ENCODE measurements at regions not wholly inside any gene's neighbourhood (a gene's known extent, or its start where the extent isn't known, plus 50 kb on each side); places are given as distances from the start of the nearest gene placed in this dataset.

GRCh38 chr17:20787281-20787680, 207.8 kb downstream of the CDRT15L2 start:
- no peak for TF ChIP-seq ATF2 (tag by site-specific recombination; IDR thresholded peaks at IDR 0.05; ENCODE audit: low read depth)
- TF ChIP-seq ZBTB48 (tag by site-specific recombination; IDR thresholded peaks at IDR 0.05): no peak
- TF ChIP-seq EGR2 (tag by site-specific recombination; IDR thresholded peaks at IDR 0.05; ENCODE audit: low read depth): no peak
- no peak for TF ChIP-seq ZNF140 (tag by site-specific recombination; IDR thresholded peaks at IDR 0.05)
- no peak for TF ChIP-seq ZNF26 (tag by site-specific recombination; IDR thresholded peaks at IDR 0.05)
- TF ChIP-seq ZBTB44 (tag by site-specific recombination; IDR thresholded peaks at IDR 0.05): no peak
- no peak for TF ChIP-seq ZNF654 (tag by site-specific recombination; IDR thresholded peaks at IDR 0.05; ENCODE audit: low read depth)
- no peak for TF ChIP-seq KLF9 (tag by site-specific recombination; IDR thresholded peaks at IDR 0.05; ENCODE audit: low read depth)
- TF ChIP-seq ZNF423 (tag by site-specific recombination; IDR thresholded peaks at IDR 0.05): no peak
- no peak for TF ChIP-seq RBAK (tag by site-specific recombination; IDR thresholded peaks at IDR 0.05)
- no peak for TF ChIP-seq ZNF433 (tag by site-specific recombination; IDR thresholded peaks at IDR 0.05; ENCODE audit: low read depth)
- TF ChIP-seq TSHZ1 (tag by site-specific recombination; IDR thresholded peaks at IDR 0.05; ENCODE audit: borderline replicate concordance): no peak
- no peak for TF ChIP-seq GFI1B (tag by site-specific recombination; IDR thresholded peaks at IDR 0.05)
- no peak for TF ChIP-seq ZNF510 (tag by site-specific recombination; IDR thresholded peaks at IDR 0.05; ENCODE audit: insufficient replicate concordance)
- TF ChIP-seq ZNF639 (tag by site-specific recombination; IDR thresholded peaks at IDR 0.05): no peak
- no peaks in the 10 kb centered on the region for H3K4me1 ChIP-seq (ENCODE audit: control insufficient read depth, insufficient read depth, low read length)
- POLR2A ChIA-PET: no interaction called here
- CTCF ChIA-PET: interaction anchor here (0.6 to 0.7 kb wide), 2 partner anchors 152 to 699 kb away, joined by 3 read pairs; no protein-coding TSS in a partner anchor
- no peak overlapping the region for H3K4me3 ChIP-seq (ENCODE audit: low read depth, low read length)
- H3K9me3 ChIP-seq (ENCODE audit: control insufficient read depth, insufficient read depth, low read depth, low read length): no peaks in the 10 kb centered on the region
- no peak overlapping the region for H3K27ac ChIP-seq (ENCODE audit: extremely low read depth, low read depth, low read length)
- H3K36me3 ChIP-seq (ENCODE audit: control insufficient read depth in 2 of 2, insufficient read depth in 1 of 2, low read length in 2 of 2): no peaks in the 10 kb centered on the region

- Histone ChIP-seq H3K36me3 (ENCODE audit: control insufficient read depth in 2 of 2, insufficient read depth in 1 of 2, low read length in 2 of 2) (no peaks in the 10 kb centered on the region), H3K4me3 (ENCODE audit: low read depth, low read length) (no peak overlapping the region), H3K27ac (ENCODE audit: extremely low read depth, low read depth, low read length) (no peak overlapping the region), H3K4me1 (ENCODE audit: control insufficient read depth, insufficient read depth, low read length) (no peaks in the 10 kb centered on the region), H3K9me3 (ENCODE audit: control insufficient read depth, insufficient read depth, low read depth, low read length) (no peaks in the 10 kb centered on the region)
- ChIA-PET CTCF (interaction anchor here (0.6 to 1.6 kb wide), 3 partner anchors 10 to 202 kb away, joined by 3 to 8 read pairs (median 4); no protein-coding TSS in a partner anchor), POLR2A (interaction anchor here (0.6 kb wide), 1 partner anchor 10 kb away, joined by 3 read pairs; no protein-coding TSS in a partner anchor)
- TF ChIP-seq ZIC2 (tag by site-specific recombination; IDR thresholded peaks at IDR 0.05): no peak
- no peak for TF ChIP-seq ZNF837 (tag by site-specific recombination; IDR thresholded peaks at IDR 0.05)
- TF ChIP-seq ZNF341 (tag by site-specific recombination; IDR thresholded peaks at IDR 0.05; ENCODE audit: low read depth): no peak
- no peak for TF ChIP-seq ZNF404 (tag by site-specific recombination; IDR thresholded peaks at IDR 0.05)
- no peak for TF ChIP-seq ZNF501 (tag by site-specific recombination; IDR thresholded peaks at IDR 0.05)
- TF ChIP-seq ZFP41 (tag by site-specific recombination; IDR thresholded peaks at IDR 0.05; ENCODE audit: borderline replicate concordance): no peak
- no peak for TF ChIP-seq OSR2 (tag by site-specific recombination; IDR thresholded peaks at IDR 0.05)
- TF ChIP-seq ZBTB6 (tag by site-specific recombination; IDR thresholded peaks at IDR 0.05): no peak
- no peak for TF ChIP-seq ZNF391 (tag by site-specific recombination; IDR thresholded peaks at IDR 0.05; ENCODE audit: borderline replicate concordance, low read depth)
- TF ChIP-seq ZNF530 (tag by site-specific recombination; IDR thresholded peaks at IDR 0.05; ENCODE audit: low read depth): no peak
- TF ChIP-seq ZBTB20 (tag by site-specific recombination; IDR thresholded peaks at IDR 0.05): no peak
Measured at GRCh38 chr17:20791626-20792025, 212.1 kb downstream of the CDRT15L2 start.

Measured in HEK293 (cell line).